ENCODE measurements at regions not wholly inside any gene's neighbourhood (a gene's known extent, or its start where the extent isn't known, plus 50 kb on each side); places are given as distances from the start of the nearest gene placed in this dataset.

DNA sequence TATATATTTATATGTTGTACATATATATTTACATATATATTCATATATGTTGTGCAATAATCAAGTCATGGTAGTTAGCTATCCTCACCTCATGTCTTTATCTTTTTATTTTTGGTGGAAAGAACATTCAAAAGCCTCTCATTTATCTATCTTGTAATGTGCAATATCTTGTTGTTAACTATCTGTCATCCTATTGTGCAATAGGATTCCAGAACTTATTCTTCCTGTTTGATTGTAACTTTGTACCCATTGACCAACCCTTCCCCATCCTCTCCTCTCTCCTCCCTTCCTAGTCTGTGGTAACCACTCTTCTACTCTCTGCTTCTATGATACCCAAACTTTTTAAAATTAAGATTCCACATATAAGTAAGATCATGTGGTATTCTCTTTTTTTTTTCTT, 115.6 kb upstream of the PDGFD start:
- Histone ChIP-seq H3K27ac (ENCODE audit: low read length) (no peak overlapping the region), H3K9ac (ENCODE audit: low read length in 2 of 2) (no peak overlapping the region), H3K4me1 (ENCODE audit: control insufficient read depth, insufficient read depth, low read length) (no peaks in the 10 kb centered on the region), H3K27me3 (ENCODE audit: control insufficient read depth in 1 of 2, insufficient read depth in 2 of 2, low read length in 2 of 2) (no peaks in the 10 kb centered on the region), H3K4me3 (ENCODE audit: low read length in 2 of 2) (no peak overlapping the region), H3K36me3 (ENCODE audit: control insufficient read depth in 2 of 2, insufficient read depth in 2 of 2, low read length in 2 of 2) (no peaks in the 10 kb centered on the region), H3K9me3 (ENCODE audit: control insufficient read depth in 2 of 2, low read length in 2 of 2) (no peaks in the 10 kb centered on the region)

DNA sequence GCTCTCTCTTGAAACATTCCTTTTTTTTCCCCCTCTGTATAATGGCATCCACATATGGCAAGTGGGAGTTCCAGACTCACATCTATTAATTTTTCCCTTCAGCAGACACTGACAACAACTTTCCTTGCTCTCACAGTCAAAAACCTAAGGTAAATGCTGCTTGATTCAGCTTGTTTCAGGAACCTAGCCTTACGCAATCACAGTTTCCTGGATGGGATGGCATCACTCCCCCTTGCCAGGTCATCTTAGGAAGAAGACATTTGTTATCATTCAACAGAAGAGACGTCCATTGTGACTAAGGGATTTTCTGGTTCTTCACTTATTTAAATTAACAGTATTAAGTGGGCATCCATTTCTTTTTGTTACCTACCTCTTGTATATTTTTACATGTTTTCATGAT, 112.0 kb upstream of the PDGFD start:
- no peaks in the 10 kb centered on the region for H3K9me3 ChIP-seq (ENCODE audit: control insufficient read depth in 2 of 2, low read length in 2 of 2)
- H3K27ac ChIP-seq (ENCODE audit: low read length), result no peak overlapping the region
- H3K36me3 ChIP-seq (ENCODE audit: control insufficient read depth in 2 of 2, insufficient read depth in 2 of 2, low read length in 2 of 2), result no peaks in the 10 kb centered on the region
- no peak overlapping the region for H3K9ac ChIP-seq (ENCODE audit: low read length in 2 of 2)
- no peaks in the 10 kb centered on the region for H3K4me1 ChIP-seq (ENCODE audit: control insufficient read depth, insufficient read depth, low read length)
- no peak overlapping the region for H3K4me3 ChIP-seq (ENCODE audit: low read length in 2 of 2)
- H3K27me3 ChIP-seq (ENCODE audit: control insufficient read depth in 1 of 2, insufficient read depth in 2 of 2, low read length in 2 of 2), result no peaks in the 10 kb centered on the region

DNA sequence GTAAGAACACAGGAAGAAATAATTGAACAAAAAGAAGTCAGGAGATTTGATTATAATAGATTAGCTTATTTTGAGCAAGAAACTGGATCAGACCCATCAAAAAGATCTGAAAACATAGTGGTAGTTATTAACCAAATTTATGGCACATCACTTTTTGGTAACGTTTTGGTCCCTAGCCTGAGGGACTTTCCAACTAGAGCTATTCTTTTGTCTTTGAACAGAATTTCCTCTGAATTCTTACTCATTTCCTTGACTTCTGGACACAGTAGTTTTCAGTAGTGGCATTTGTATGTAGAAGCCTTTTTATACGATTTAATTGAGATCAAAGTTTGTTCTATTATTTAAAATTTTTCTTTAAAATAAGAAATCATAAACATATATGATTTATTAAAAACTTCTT, 96.5 kb upstream of the PDGFD start:
- H3K4me1 ChIP-seq (ENCODE audit: control insufficient read depth, insufficient read depth, low read length), result no peaks in the 10 kb centered on the region
- H3K9me3 ChIP-seq (ENCODE audit: control insufficient read depth in 2 of 2, low read length in 2 of 2), result no peaks in the 10 kb centered on the region
- H3K27ac ChIP-seq (ENCODE audit: low read length), result no peak overlapping the region
- no peak overlapping the region for H3K4me3 ChIP-seq (ENCODE audit: low read length in 2 of 2)
- no peaks in the 10 kb centered on the region for H3K36me3 ChIP-seq (ENCODE audit: control insufficient read depth in 2 of 2, insufficient read depth in 2 of 2, low read length in 2 of 2)
- no peaks in the 10 kb centered on the region for H3K27me3 ChIP-seq (ENCODE audit: control insufficient read depth in 1 of 2, insufficient read depth in 2 of 2, low read length in 2 of 2)
- H3K9ac ChIP-seq (ENCODE audit: low read length in 2 of 2), result no peak overlapping the region

DNA sequence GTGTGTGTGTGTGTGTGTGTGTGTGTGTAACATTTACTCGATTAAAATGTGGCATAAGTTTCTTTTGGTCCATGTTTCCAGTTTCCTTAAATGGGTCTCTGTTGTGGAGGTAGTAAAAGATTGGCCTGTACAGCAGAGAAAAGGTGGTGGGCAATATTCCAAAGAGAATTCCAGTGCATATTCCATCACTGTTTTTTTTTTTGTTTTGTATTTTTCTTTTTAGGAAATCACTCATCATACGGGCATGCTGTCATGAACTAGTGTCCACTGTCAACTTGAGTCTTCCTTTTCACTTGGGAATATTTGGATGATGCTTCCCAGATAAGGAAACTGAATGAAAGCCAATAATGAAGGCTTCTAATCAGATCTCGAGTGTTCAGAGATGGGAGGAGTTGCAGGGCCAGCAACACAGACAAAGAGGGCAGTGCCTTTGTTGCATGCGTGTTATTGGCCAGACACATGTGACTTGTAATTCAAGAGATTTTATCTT, 95.2 kb upstream of the PDGFD start:
- H3K27me3 ChIP-seq (ENCODE audit: control insufficient read depth in 1 of 2, insufficient read depth in 2 of 2, low read length in 2 of 2), result no peaks in the 10 kb centered on the region
- H3K36me3 ChIP-seq (ENCODE audit: control insufficient read depth in 2 of 2, insufficient read depth in 2 of 2, low read length in 2 of 2), result no peaks in the 10 kb centered on the region
- no peaks in the 10 kb centered on the region for H3K4me1 ChIP-seq (ENCODE audit: control insufficient read depth, insufficient read depth, low read length)
- H3K9me3 ChIP-seq (ENCODE audit: control insufficient read depth in 2 of 2, low read length in 2 of 2), result no peaks in the 10 kb centered on the region
- H3K4me3 ChIP-seq (ENCODE audit: low read length in 2 of 2), result no peak overlapping the region
- no peak overlapping the region for H3K9ac ChIP-seq (ENCODE audit: low read length in 2 of 2)
- no peak overlapping the region for H3K27ac ChIP-seq (ENCODE audit: low read length)

DNA sequence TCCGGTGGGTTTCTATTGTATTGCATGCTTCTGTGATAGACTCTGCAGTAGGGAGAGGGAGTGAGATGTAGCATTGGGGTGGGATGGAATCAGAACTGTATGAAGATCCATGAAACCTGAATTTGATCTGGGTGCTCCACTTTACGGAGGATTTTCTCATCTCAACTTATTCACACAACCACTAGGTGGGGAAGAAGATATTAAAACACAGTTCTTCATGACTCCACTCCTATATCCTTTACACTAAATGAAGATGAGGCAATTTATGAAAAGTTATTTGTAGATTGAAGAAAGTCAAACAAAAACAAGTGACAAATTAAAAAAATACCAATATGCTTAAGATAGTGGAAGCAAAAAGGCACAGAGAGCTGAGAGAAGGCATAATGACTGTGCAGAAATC, 92.6 kb upstream of the PDGFD start:
- Histone ChIP-seq H3K36me3 (ENCODE audit: control insufficient read depth in 2 of 2, insufficient read depth in 2 of 2, low read length in 2 of 2) (no peaks in the 10 kb centered on the region), H3K27ac (ENCODE audit: low read length) (no peak overlapping the region), H3K4me1 (ENCODE audit: control insufficient read depth, insufficient read depth, low read length) (no peaks in the 10 kb centered on the region), H3K9me3 (ENCODE audit: control insufficient read depth in 2 of 2, low read length in 2 of 2) (no peaks in the 10 kb centered on the region), H3K9ac (ENCODE audit: low read length in 2 of 2) (no peak overlapping the region), H3K4me3 (ENCODE audit: low read length in 2 of 2) (no peak overlapping the region), H3K27me3 (ENCODE audit: control insufficient read depth in 1 of 2, insufficient read depth in 2 of 2, low read length in 2 of 2) (no peaks in the 10 kb centered on the region)

DNA sequence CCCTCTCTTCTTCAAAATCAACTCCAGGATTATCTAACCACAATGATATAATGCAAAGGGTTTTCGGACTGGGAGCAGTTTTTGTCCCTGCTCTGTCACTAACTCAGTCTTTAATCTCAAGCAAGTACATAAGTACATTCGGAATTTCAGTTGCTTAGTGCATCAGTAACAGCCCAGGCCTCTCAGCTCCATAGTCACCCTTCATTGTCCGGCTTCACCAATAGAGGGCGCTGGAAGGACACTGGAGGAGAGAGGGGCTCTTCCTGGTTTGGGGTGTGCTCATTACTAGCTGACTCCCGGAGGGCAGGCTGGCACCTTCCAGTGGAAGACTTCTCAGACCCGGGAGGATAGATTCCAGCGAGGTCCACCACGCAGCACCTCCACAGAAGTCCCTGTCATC, 90.4 kb upstream of the PDGFD start:
- Histone ChIP-seq H3K9me3 (ENCODE audit: control insufficient read depth in 2 of 2, low read length in 2 of 2) (no peaks in the 10 kb centered on the region), H3K4me3 (ENCODE audit: low read length in 2 of 2) (no peak overlapping the region), H3K36me3 (ENCODE audit: control insufficient read depth in 2 of 2, insufficient read depth in 2 of 2, low read length in 2 of 2) (no peaks in the 10 kb centered on the region), H3K9ac (ENCODE audit: low read length in 2 of 2) (no peak overlapping the region), H3K27ac (ENCODE audit: low read length) (no peak overlapping the region), H3K4me1 (ENCODE audit: control insufficient read depth, insufficient read depth, low read length) (no peaks in the 10 kb centered on the region), H3K27me3 (ENCODE audit: control insufficient read depth in 1 of 2, insufficient read depth in 2 of 2, low read length in 2 of 2) (no peaks in the 10 kb centered on the region)

DNA sequence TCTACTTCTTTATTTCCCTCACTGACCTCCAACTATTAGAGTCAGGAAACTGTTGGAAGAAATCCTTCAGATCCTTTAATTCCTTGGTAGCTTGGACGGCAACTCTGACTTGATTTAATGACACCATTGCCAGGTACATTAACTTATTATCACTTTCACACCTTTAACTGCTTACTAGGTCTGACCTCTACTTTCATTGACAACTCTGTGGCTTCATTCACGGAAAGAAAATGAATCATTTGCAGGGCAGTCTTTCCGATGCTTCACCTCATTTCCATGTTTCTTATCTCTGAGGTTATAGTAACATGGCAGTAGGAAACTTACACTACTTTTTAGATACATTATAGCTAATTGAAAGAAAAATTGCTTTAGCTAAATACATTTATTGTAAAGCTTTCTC, 82.6 kb upstream of the PDGFD start:
- H3K9me3 ChIP-seq (ENCODE audit: control insufficient read depth in 2 of 2, low read length in 2 of 2), result no peaks in the 10 kb centered on the region
- H3K4me1 ChIP-seq (ENCODE audit: control insufficient read depth, insufficient read depth, low read length), result no peaks in the 10 kb centered on the region

DNA sequence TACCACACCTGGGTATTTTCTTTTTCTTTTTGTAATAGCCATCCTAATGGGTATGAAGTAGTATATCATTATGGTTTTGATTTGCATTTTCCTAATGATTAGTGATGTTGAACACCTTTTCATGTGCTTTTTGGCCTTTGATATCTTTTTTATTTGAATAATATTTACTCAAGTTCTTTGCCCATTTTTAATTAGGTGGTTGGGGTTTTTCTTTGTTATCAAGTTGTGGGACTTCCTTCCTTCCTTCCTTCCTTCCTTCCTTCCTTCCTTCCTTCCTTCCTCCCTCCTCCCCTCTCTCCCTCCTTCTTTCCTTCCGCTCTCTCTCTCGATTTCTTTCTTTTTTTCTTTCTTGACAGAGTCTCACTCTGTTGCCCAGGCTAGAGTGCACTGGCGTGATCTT, 75.0 kb upstream of the PDGFD start:
- no peaks in the 10 kb centered on the region for H3K36me3 ChIP-seq (ENCODE audit: control insufficient read depth in 2 of 2, insufficient read depth in 2 of 2, low read length in 2 of 2)
- no peak overlapping the region for H3K9ac ChIP-seq (ENCODE audit: low read length in 2 of 2)
- no peaks in the 10 kb centered on the region for H3K27me3 ChIP-seq (ENCODE audit: control insufficient read depth in 1 of 2, insufficient read depth in 2 of 2, low read length in 2 of 2)
- H3K4me3 ChIP-seq (ENCODE audit: low read length in 2 of 2), result no peak overlapping the region
- no peaks in the 10 kb centered on the region for H3K4me1 ChIP-seq (ENCODE audit: control insufficient read depth, insufficient read depth, low read length)
- H3K27ac ChIP-seq (ENCODE audit: low read length), result no peak overlapping the region
- H3K9me3 ChIP-seq (ENCODE audit: control insufficient read depth in 2 of 2, low read length in 2 of 2), result no peaks in the 10 kb centered on the region

More for the DNA sequence above, 82.6 kb upstream of the PDGFD start:
- Histone ChIP-seq H3K9ac (ENCODE audit: low read length in 2 of 2) (no peak overlapping the region), H3K27ac (ENCODE audit: low read length) (no peak overlapping the region), H3K4me3 (ENCODE audit: low read length in 2 of 2) (no peak overlapping the region), H3K27me3 (ENCODE audit: control insufficient read depth in 1 of 2, insufficient read depth in 2 of 2, low read length in 2 of 2) (no peaks in the 10 kb centered on the region), H3K36me3 (ENCODE audit: control insufficient read depth in 2 of 2, insufficient read depth in 2 of 2, low read length in 2 of 2) (no peaks in the 10 kb centered on the region)

DNA sequence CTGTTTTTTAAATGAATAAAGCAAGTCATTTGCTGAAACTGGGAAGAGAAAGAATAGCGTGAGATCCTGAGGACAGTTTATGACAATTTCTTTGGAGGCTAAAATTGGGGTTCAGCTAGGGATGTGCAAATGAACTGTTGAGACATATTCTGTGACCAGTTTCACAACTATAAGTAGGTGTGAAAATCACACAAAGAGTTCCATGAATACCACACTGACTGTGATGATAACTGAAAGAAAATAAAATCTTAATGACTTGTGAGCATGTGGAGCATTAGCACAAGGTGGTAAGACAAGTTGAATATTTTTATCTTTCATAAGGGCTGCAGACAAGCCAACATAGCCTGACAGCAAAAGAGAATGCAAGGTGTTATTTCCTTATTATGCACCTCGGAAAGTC, 61.1 kb upstream of the PDGFD start:
- H3K36me3 ChIP-seq (ENCODE audit: control insufficient read depth in 2 of 2, insufficient read depth in 2 of 2, low read length in 2 of 2), result no peaks in the 10 kb centered on the region
- H3K9ac ChIP-seq (ENCODE audit: low read length in 2 of 2), result no peak overlapping the region
- no peaks in the 10 kb centered on the region for H3K4me1 ChIP-seq (ENCODE audit: control insufficient read depth, insufficient read depth, low read length)
- no peaks in the 10 kb centered on the region for H3K9me3 ChIP-seq (ENCODE audit: control insufficient read depth in 2 of 2, low read length in 2 of 2)
- no peak overlapping the region for H3K4me3 ChIP-seq (ENCODE audit: low read length in 2 of 2)
- no peak overlapping the region for H3K27ac ChIP-seq (ENCODE audit: low read length)
- H3K27me3 ChIP-seq (ENCODE audit: control insufficient read depth in 1 of 2, insufficient read depth in 2 of 2, low read length in 2 of 2), result no peaks in the 10 kb centered on the region

DNA sequence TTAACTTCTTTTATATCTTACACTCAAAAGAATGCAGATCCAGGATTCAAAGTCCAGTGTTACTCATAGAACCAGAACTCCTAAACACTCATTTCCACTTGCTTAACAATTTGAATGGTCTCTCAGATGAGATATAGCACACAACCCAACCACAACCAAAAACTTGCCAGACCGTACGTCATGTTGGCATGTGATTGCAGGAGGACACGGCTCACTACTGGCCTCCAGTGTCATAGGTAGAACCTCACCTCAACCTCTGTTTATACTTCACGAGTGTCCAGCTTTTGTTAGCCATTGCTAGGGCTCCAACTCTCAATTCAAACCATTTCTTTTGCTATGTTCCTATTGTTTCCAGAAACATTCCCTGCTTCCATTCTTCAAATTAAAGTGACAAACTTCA, 58.5 kb upstream of the PDGFD start:
- Histone ChIP-seq H3K4me3 (ENCODE audit: low read length in 2 of 2) (no peak overlapping the region), H3K9ac (ENCODE audit: low read length in 2 of 2) (no peak overlapping the region), H3K4me1 (ENCODE audit: control insufficient read depth, insufficient read depth, low read length) (no peaks in the 10 kb centered on the region), H3K27me3 (ENCODE audit: control insufficient read depth in 1 of 2, insufficient read depth in 2 of 2, low read length in 2 of 2) (no peaks in the 10 kb centered on the region), H3K27ac (ENCODE audit: low read length) (no peak overlapping the region), H3K9me3 (ENCODE audit: control insufficient read depth in 2 of 2, low read length in 2 of 2) (no peaks in the 10 kb centered on the region), H3K36me3 (ENCODE audit: control insufficient read depth in 2 of 2, insufficient read depth in 2 of 2, low read length in 2 of 2) (no peaks in the 10 kb centered on the region)

DNA sequence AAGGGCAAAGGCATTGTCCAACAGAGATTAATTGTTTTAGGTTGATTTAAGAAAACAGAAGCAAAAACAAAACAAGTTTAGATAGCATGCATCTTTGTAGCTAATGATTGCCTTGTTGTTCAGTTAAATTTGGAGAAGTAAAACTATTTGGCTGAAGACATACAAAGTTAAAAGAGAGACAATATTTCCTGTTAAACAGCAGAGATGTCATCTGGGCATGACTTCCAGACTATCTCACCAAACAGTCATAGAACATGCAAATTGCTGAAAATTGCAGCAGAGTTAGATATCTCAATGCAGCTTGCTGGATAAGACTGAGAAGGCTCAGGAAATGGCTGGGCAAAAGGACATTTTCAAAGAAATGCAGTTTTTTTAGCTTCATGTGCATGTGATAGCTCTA, 57.5 kb upstream of the PDGFD start:
- no peak overlapping the region for H3K4me3 ChIP-seq (ENCODE audit: low read length in 2 of 2)
- H3K4me1 ChIP-seq (ENCODE audit: control insufficient read depth, insufficient read depth, low read length), result no peaks in the 10 kb centered on the region
- H3K27ac ChIP-seq (ENCODE audit: low read length), result no peak overlapping the region
- no peaks in the 10 kb centered on the region for H3K36me3 ChIP-seq (ENCODE audit: control insufficient read depth in 2 of 2, insufficient read depth in 2 of 2, low read length in 2 of 2)
- H3K9me3 ChIP-seq (ENCODE audit: control insufficient read depth in 2 of 2, low read length in 2 of 2), result no peaks in the 10 kb centered on the region
- H3K9ac ChIP-seq (ENCODE audit: low read length in 2 of 2), result no peak overlapping the region
- H3K27me3 ChIP-seq (ENCODE audit: control insufficient read depth in 1 of 2, insufficient read depth in 2 of 2, low read length in 2 of 2), result no peaks in the 10 kb centered on the region

DNA sequence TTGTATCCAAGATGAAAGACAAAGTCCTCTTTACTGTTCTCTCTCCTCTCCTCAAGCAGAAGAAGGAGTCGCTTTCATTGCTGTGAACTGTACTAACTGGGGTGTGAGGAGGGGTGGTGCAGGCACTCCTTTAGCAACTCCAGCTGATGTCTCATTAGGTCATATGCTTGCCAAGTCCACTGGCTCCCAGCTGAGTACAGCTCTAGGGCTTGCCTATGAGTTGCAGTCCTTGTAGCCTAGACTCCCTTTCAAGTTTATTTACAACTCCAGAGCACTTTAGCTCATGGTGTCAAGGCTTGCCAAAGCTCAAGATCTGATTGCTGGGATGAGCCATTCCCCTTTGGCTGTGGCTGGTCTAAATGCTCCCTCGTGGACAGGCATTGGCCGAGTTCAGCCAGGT, 55.1 kb upstream of the PDGFD start:
- Histone ChIP-seq H3K4me3 (ENCODE audit: low read length in 2 of 2) (no peak overlapping the region), H3K27ac (ENCODE audit: low read length) (no peak overlapping the region), H3K36me3 (ENCODE audit: control insufficient read depth in 2 of 2, insufficient read depth in 2 of 2, low read length in 2 of 2) (no peaks in the 10 kb centered on the region), H3K9me3 (ENCODE audit: control insufficient read depth in 2 of 2, low read length in 2 of 2) (no peaks in the 10 kb centered on the region), H3K9ac (ENCODE audit: low read length in 2 of 2) (no peak overlapping the region), H3K4me1 (ENCODE audit: control insufficient read depth, insufficient read depth, low read length) (no peaks in the 10 kb centered on the region), H3K27me3 (ENCODE audit: control insufficient read depth in 1 of 2, insufficient read depth in 2 of 2, low read length in 2 of 2) (no peaks in the 10 kb centered on the region)
